Activated CD4-positive, alpha-beta memory T cell treated with anti-CD3 and anti-CD28 coated beads for 36 hours (primary cell): ENCODE measurements at regions not wholly inside any gene's neighbourhood (a gene's known extent, or its start where the extent isn't known, plus 50 kb on each side); places are given as distances from the start of the nearest gene placed in this dataset.

Source experiments
- CTCF ChIA-PET: fragments of 350-600 bp; sonication (Branson Sonifier 250); formaldehyde crosslinking; loops from one replicate; lab custom pipeline; 2021; ENCODE audit warnings: antibody characterized with exemption, inconsistent platforms; lab: Charles Lee
- POLR2A ChIA-PET: fragments of 350-600 bp; sonication (Branson Sonifier 250); formaldehyde crosslinking; loops from one replicate; lab custom pipeline; 2021; ENCODE audit warnings: antibody characterized with exemption; lab: Charles Lee
- DNase-seq: peaks from one replicate; pipeline ENCODE4 v3.0.0-alpha.2; 2020
- H3K27ac Mint-ChIP-seq: one replicate; pipeline ENCODE4 v1.8.0; 2021; ENCODE audit warnings: mixed read lengths
- H3K27me3 Mint-ChIP-seq: one replicate; pipeline ENCODE4 v1.8.0; 2021; ENCODE audit warnings: mixed read lengths
- H3K36me3 Mint-ChIP-seq: one replicate; pipeline ENCODE4 v1.8.0; 2021; ENCODE audit warnings: mixed read lengths
- H3K4me1 Mint-ChIP-seq: one replicate; pipeline ENCODE4 v1.8.0; 2021; ENCODE audit warnings: low read depth, mixed read lengths
- H3K4me3 Mint-ChIP-seq: one replicate; pipeline ENCODE4 v1.8.0; 2021; ENCODE audit warnings: mild to moderate bottlenecking, mixed read lengths
- H3K9me3 Mint-ChIP-seq: one replicate; pipeline ENCODE4 v1.8.0; 2021; ENCODE audit warnings: mixed read lengths
- intact Hi-C: fragments of 100-400 bp; cut with micrococcal nuclease; formaldehyde crosslinking; loops from one replicate; pipeline ENCODE4 v1.15.1; 2023

DNA sequence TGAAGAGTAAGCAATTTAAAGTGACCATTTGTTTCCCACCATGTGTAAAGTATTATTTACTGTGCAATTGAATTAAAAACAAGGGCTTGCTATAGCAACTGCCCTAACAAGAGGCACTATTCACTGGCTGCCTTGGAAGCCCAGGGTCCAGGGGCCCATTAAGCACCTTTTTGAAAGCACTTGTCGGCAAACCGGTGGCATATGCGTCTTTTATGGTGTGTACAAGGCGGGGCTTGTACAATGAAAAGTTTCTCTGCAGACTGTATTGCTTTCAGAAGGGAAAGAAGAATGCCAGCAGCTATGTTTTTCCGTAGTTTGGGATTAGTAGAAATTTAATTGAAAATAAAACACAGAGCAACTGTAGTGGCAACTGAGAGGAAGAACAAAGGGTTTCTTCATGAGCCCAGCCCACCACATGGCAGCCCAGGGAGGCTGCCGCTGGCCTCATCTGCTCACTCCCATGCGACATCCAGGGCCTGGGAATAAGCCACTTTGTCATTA, 279.5 kb upstream of the PARD3B start:
- ChIA-PET POLR2A (no interaction called here), CTCF (no interaction called here)
- H3K27ac Mint-ChIP-seq, result no peak overlapping the region
- DNase-seq, result no peak
- peaks cover 31% of the 10 kb centered on the region for H3K27me3 Mint-ChIP-seq
- intact Hi-C loops, result no loop called here
- H3K4me3 Mint-ChIP-seq, result no peak overlapping the region
- no peaks in the 10 kb centered on the region for H3K4me1 Mint-ChIP-seq
- no peaks in the 10 kb centered on the region for H3K36me3 Mint-ChIP-seq
- H3K9me3 Mint-ChIP-seq, result peaks cover 5% of the 10 kb centered on the region

DNA sequence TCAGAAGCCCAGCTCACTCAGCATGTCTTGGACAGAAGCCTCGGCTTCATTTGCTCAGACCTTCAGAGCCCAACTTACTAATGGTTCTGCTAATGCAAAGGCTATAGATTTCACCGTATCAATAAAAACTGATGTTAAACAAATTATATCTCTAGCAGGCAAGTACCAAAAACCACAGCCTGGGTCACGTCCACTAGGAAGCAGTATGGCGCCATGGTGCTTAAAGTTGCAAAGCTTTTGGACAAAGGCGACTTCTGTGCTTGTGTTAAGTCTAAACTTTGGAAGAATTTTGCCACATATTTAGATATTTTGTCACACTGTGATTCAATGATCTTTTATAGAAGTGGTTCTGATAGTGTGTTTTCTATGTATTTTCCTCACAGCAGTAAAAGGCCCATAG, 276.8 kb upstream of the PARD3B start:
- H3K4me1 Mint-ChIP-seq, result no peaks in the 10 kb centered on the region
- H3K27ac Mint-ChIP-seq, result no peak overlapping the region
- intact Hi-C loops, result no loop called here
- H3K27me3 Mint-ChIP-seq, result peaks cover 31% of the 10 kb centered on the region
- no peaks in the 10 kb centered on the region for H3K36me3 Mint-ChIP-seq
- peaks cover 9% of the 10 kb centered on the region for H3K9me3 Mint-ChIP-seq
- H3K4me3 Mint-ChIP-seq, result no peak overlapping the region
- POLR2A ChIA-PET, result no interaction called here
- CTCF ChIA-PET, result no interaction called here
- DNase-seq, result no peak

DNA sequence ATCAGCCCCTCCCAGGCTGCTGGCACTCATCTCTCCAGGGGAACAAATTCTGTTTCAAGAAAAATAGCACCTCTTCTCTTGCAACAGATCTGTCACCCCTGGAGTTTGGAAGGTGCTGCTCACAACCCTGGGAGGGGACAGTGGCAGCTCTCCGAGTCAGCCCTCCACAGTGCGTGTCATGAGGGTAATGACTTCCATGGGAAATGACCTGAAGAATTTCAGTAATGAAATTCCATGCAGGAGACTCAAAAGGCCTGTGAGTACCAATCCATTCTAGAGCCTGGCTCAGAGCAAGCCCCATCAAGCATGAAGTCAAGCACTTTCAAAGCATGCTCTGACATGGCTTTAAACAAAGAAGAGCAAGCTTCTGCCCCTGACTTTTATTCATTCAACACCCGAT, 276.3 kb upstream of the PARD3B start:
- Mint-ChIP-seq H3K4me1 (no peaks in the 10 kb centered on the region), H3K27me3 (peaks cover 30% of the 10 kb centered on the region), H3K36me3 (no peaks in the 10 kb centered on the region), H3K9me3 (peaks cover 9% of the 10 kb centered on the region), H3K4me3 (no peak overlapping the region), H3K27ac (no peak overlapping the region)
- intact Hi-C loops, result no loop called here
- DNase-seq, result no peak
- ChIA-PET POLR2A (no interaction called here), CTCF (interaction anchor here (3.2 kb wide), 1 partner anchor 9 kb away, joined by 19 read pairs; no protein-coding TSS in a partner anchor)

GRCh38 chr2:204272089-204272488, 273.2 kb upstream of the PARD3B start:
- no peaks in the 10 kb centered on the region for H3K4me1 Mint-ChIP-seq

GRCh38 chr2:204272610-204273287, 272.5 kb upstream of the PARD3B start:
- H3K9me3 Mint-ChIP-seq, result peaks cover 9% of the 10 kb centered on the region
- H3K36me3 Mint-ChIP-seq, result no peaks in the 10 kb centered on the region
- H3K27ac Mint-ChIP-seq, result no peak overlapping the region
- POLR2A ChIA-PET, result no interaction called here
- CTCF ChIA-PET, result interaction anchor here (1.1 kb wide), 1 partner anchor 95 kb away, joined by 4 read pairs; no protein-coding TSS in a partner anchor
- H3K27me3 Mint-ChIP-seq, result peaks cover 14% of the 10 kb centered on the region
- no peak for DNase-seq
- H3K4me1 Mint-ChIP-seq, result no peaks in the 10 kb centered on the region
- intact Hi-C loops, result no loop called here
- H3K4me3 Mint-ChIP-seq, result no peak overlapping the region

More at GRCh38 chr2:204272089-204272488, 273.2 kb upstream of the PARD3B start:
- DNase-seq, result no peak
- Mint-ChIP-seq H3K4me3 (no peak overlapping the region), H3K9me3 (peaks cover 9% of the 10 kb centered on the region), H3K27me3 (peaks cover 14% of the 10 kb centered on the region), H3K27ac (no peak overlapping the region), H3K36me3 (no peaks in the 10 kb centered on the region)
- ChIA-PET CTCF (interaction anchor here (3.2 kb wide), 1 partner anchor 12 kb away, joined by 19 read pairs; no protein-coding TSS in a partner anchor), POLR2A (no interaction called here)
- intact Hi-C loops, result no loop called here

GRCh38 chr2:204274429-204274828, 270.8 kb upstream of the PARD3B start:
- H3K9me3 Mint-ChIP-seq, result peaks cover 9% of the 10 kb centered on the region
- ChIA-PET POLR2A (no interaction called here), CTCF (no interaction called here)
- no peak for DNase-seq
- H3K36me3 Mint-ChIP-seq, result no peaks in the 10 kb centered on the region
- H3K4me1 Mint-ChIP-seq, result no peaks in the 10 kb centered on the region
- H3K4me3 Mint-ChIP-seq, result no peak overlapping the region
- H3K27me3 Mint-ChIP-seq, result peaks cover 21% of the 10 kb centered on the region
- intact Hi-C loops, result no loop called here
- H3K27ac Mint-ChIP-seq, result no peak overlapping the region

DNA sequence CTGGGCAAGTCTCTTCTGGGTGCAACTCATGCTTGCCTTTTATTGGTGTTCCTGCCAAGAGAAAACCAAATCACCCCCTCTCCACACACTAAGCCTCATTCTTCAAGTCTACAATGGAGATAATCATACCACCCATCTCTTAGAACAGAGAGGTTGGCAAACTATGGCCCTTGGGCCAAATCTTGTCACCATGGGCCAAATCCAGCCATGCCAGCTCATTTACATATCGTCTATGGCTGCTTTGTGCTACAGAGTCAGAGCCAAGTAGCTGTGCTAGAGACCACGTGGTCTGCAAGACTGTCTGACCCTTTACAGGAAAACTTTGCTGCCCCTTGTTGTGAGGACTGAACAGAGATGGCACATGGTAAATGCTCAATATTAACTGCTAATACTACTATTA, 270.3 kb upstream of the PARD3B start:
- H3K36me3 Mint-ChIP-seq, result no peaks in the 10 kb centered on the region
- no peak overlapping the region for H3K4me3 Mint-ChIP-seq
- DNase-seq, result no peak
- CTCF ChIA-PET, result no interaction called here
- H3K27ac Mint-ChIP-seq, result no peak overlapping the region
- peaks cover 9% of the 10 kb centered on the region for H3K9me3 Mint-ChIP-seq
- no peaks in the 10 kb centered on the region for H3K4me1 Mint-ChIP-seq
- POLR2A ChIA-PET, result no interaction called here
- H3K27me3 Mint-ChIP-seq, result peaks cover 21% of the 10 kb centered on the region
- intact Hi-C loops, result no loop called here

GRCh38 chr2:204277226-204277625, 268.0 kb upstream of the PARD3B start:
- ChIA-PET CTCF (interaction anchor here (1.4 to 1.6 kb wide), 2 partner anchors 18 to 100 kb away, joined by 3 to 4 read pairs; no protein-coding TSS in a partner anchor), POLR2A (no interaction called here)
- intact Hi-C loops, result no loop called here
- no peaks in the 10 kb centered on the region for H3K36me3 Mint-ChIP-seq
- no peaks in the 10 kb centered on the region for H3K9me3 Mint-ChIP-seq
- no peak for DNase-seq
- H3K27me3 Mint-ChIP-seq, result peaks cover 17% of the 10 kb centered on the region
- no peaks in the 10 kb centered on the region for H3K4me1 Mint-ChIP-seq
- no peak overlapping the region for H3K27ac Mint-ChIP-seq
- no peak overlapping the region for H3K4me3 Mint-ChIP-seq

- Mint-ChIP-seq H3K9me3 (no peaks in the 10 kb centered on the region), H3K4me1 (no peaks in the 10 kb centered on the region), H3K4me3 (no peak overlapping the region), H3K27me3 (peaks cover 13% of the 10 kb centered on the region), H3K27ac (no peak overlapping the region), H3K36me3 (no peaks in the 10 kb centered on the region)
- ChIA-PET CTCF (interaction anchor here (1.2 kb wide), 1 partner anchor 19 kb away, joined by 4 read pairs; no protein-coding TSS in a partner anchor), POLR2A (no interaction called here)
- intact Hi-C loops, result no loop called here
- DNase-seq, result no peak
Observed at GRCh38 chr2:204278454-204278853, 266.8 kb upstream of the PARD3B start.

DNA sequence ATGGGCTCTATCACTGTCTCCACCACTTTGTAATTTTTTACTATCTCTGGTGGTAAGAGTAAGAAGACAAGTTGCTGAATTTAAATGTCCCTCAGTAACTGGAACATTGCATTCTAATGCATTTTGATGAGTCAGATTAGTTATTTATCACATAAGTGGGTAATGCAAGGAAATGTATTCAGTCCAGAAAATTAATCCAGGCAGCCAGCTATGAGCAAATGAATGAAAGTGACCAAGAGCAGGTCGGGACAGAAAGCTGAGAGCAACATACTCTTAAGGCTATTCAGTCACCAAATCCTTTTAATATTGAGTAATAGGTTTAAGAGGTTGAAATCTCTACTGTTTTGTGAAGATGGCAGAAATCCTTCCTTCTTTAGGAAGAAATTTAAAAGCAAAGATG, 265.5 kb upstream of the PARD3B start:
- Mint-ChIP-seq H3K36me3 (no peaks in the 10 kb centered on the region), H3K27ac (no peak overlapping the region), H3K27me3 (peaks cover 14% of the 10 kb centered on the region), H3K9me3 (no peaks in the 10 kb centered on the region), H3K4me1 (no peaks in the 10 kb centered on the region), H3K4me3 (no peak overlapping the region)
- POLR2A ChIA-PET, result no interaction called here
- intact Hi-C loops, result no loop called here
- no peak for DNase-seq
- CTCF ChIA-PET, result interaction anchor here (0.6 kb wide), 1 partner anchor 196 kb away, joined by 3 read pairs; no protein-coding TSS in a partner anchor

GRCh38 chr2:204280262-204280668, 265.0 kb upstream of the PARD3B start:
- ChIA-PET POLR2A (no interaction called here), CTCF (interaction anchor here (0.6 kb wide), 1 partner anchor 197 kb away, joined by 3 read pairs; no protein-coding TSS in a partner anchor)
- no peak for DNase-seq
- H3K4me1 Mint-ChIP-seq, result no peaks in the 10 kb centered on the region
- H3K4me3 Mint-ChIP-seq, result no peak overlapping the region
- H3K27ac Mint-ChIP-seq, result no peak overlapping the region
- no peaks in the 10 kb centered on the region for H3K36me3 Mint-ChIP-seq
- no peaks in the 10 kb centered on the region for H3K9me3 Mint-ChIP-seq
- peaks cover 14% of the 10 kb centered on the region for H3K27me3 Mint-ChIP-seq
- intact Hi-C loops, result no loop called here

GRCh38 chr2:204282081-204282480, 263.2 kb upstream of the PARD3B start:
- Mint-ChIP-seq H3K27ac (no peak overlapping the region), H3K36me3 (no peaks in the 10 kb centered on the region), H3K4me3 (no peak overlapping the region), H3K4me1 (no peaks in the 10 kb centered on the region), H3K27me3 (peaks cover 13% of the 10 kb centered on the region), H3K9me3 (no peaks in the 10 kb centered on the region)
- no peak for DNase-seq
- ChIA-PET CTCF (no interaction called here), POLR2A (no interaction called here)
- intact Hi-C loops, result no loop called here

DNA sequence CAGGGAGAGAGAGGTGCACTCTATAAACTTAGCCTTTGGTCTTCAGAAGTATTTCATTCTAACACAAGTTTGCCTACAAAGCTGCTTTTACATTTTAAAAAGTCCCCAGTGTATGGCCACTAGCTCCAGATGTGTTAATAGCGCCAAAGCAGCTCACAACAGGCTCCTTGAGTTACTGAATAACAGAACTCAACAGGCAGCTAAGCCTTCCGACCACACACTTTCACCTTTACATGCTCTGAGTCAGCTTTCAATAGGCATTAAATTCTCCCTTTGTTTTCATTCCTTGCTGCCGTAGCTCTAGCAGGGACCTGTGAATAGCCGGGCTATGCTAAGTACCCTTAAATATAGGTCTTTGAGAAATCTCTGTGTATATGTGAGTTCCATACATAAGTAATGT, 262.8 kb upstream of the PARD3B start:
- CTCF ChIA-PET, result no interaction called here
- H3K4me1 Mint-ChIP-seq, result no peaks in the 10 kb centered on the region
- POLR2A ChIA-PET, result no interaction called here
- DNase-seq, result no peak
- no peak overlapping the region for H3K27ac Mint-ChIP-seq
- H3K4me3 Mint-ChIP-seq, result no peak overlapping the region
- H3K9me3 Mint-ChIP-seq, result no peaks in the 10 kb centered on the region
- no peaks in the 10 kb centered on the region for H3K36me3 Mint-ChIP-seq
- intact Hi-C loops, result no loop called here
- peaks cover 17% of the 10 kb centered on the region for H3K27me3 Mint-ChIP-seq
